Breast epithelium (tissue), 3 donors: ENCODE measurements at regions not wholly inside any gene's neighbourhood (a gene's known extent, or its start where the extent isn't known, plus 50 kb on each side); places are given as distances from the start of the nearest gene placed in this dataset.

ENCODE experiments used
- POLR2A ChIP-seq: fragments of 450-650 bp; IDR thresholded peaks from one replicate; pipeline ENCODE4 v1.6.1; 2016; ENCODE audit warnings: antibody characterized with exemption, mild to moderate bottlenecking, moderate library complexity
- TF ChIP-seq, protein P1 (sequence below), 3 donors: fragments of 450-650 bp; IDR thresholded peaks; one replicate each; pipeline ENCODE4 v1.5.1; 2016 to 2017; ENCODE audit warnings: antibody characterized with exemption in 3 of 3, mild to moderate bottlenecking in 3 of 3, moderate library complexity in 3 of 3

DNA sequence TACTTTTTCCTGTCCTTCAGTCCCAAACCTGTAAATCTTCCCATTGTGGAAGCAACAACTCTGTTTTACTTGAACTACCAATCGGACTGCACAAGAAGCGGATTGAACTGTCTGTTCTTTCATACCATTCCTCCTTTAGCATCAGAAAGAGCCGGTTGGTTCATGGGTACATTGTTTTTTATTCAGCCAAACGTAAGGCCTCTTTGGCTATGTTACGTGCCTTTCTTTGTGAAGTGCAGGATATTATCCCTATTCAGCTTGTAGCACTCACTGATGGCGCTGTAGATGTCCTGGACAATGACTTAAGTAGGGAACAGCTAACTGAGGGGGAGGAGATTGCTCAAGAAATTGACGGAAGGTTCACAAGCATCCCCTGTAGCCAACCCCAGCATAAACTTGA is 60.3 kb downstream of the ARHGAP35 start:
- TF ChIP-seq, protein P1, sequence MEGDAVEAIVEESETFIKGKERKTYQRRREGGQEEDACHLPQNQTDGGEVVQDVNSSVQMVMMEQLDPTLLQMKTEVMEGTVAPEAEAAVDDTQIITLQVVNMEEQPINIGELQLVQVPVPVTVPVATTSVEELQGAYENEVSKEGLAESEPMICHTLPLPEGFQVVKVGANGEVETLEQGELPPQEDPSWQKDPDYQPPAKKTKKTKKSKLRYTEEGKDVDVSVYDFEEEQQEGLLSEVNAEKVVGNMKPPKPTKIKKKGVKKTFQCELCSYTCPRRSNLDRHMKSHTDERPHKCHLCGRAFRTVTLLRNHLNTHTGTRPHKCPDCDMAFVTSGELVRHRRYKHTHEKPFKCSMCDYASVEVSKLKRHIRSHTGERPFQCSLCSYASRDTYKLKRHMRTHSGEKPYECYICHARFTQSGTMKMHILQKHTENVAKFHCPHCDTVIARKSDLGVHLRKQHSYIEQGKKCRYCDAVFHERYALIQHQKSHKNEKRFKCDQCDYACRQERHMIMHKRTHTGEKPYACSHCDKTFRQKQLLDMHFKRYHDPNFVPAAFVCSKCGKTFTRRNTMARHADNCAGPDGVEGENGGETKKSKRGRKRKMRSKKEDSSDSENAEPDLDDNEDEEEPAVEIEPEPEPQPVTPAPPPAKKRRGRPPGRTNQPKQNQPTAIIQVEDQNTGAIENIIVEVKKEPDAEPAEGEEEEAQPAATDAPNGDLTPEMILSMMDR (IDR thresholded peaks at IDR 0.05): no peak
- TF ChIP-seq POLR2A: no peak
